Glomerular visceral epithelial cell (primary cell): ENCODE measurements at regions not wholly inside any gene's neighbourhood (a gene's known extent, or its start where the extent isn't known, plus 50 kb on each side); places are given as distances from the start of the nearest gene placed in this dataset.
"Not testable (repeated sequence)": the region's sequence is repeated elsewhere in the genome, so short reads cannot be mapped to it uniquely, and the experiment has no call there.

Source experiments
- DNase-seq: peaks from one replicate; pipeline ENCODE4 v3.0.0-alpha.2; 2016; ENCODE audit errors: extremely low spot score

DNA sequence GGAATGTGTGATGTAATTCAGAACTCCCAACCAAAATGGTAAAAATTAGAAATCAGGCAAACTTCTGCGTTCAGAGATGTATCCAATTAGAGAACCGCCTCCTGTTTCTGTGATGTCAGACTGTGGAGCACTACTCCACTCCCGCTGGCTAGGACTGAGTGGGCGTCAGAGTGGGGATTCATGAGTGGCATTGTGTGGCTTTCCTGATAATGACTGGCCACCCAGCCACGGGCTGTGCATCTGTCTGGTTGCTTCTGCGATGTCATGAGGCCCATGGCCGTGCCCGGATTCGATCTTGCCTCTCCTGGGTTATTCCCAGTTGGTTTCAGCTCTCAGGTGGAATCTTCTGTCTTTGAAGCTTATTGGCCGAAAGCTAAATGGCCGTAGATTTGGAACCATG lies 87.1 kb upstream of the KCNA1 start:
- no peak for DNase-seq

DNA sequence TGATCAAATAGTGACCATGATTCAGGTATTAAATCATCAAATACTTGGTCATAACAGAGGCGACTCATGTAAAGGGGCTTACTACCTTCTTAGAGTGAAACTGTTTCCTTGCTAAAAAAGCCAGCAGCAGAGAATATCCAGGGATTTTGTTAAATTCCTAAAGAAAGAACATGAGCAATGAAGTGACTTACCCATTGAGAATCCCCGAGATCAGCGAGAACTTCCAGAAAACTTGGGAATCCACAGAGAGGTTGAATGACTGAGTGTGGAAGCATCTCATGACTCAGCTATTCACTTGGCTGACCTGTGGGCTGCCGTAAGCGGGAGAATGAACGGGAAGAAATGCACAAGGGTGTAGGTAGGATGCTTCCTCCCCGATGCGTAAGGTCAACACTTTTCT lies 85.3 kb upstream of the KCNA1 start:
- peak; percentile 65 for DNase-seq

DNA sequence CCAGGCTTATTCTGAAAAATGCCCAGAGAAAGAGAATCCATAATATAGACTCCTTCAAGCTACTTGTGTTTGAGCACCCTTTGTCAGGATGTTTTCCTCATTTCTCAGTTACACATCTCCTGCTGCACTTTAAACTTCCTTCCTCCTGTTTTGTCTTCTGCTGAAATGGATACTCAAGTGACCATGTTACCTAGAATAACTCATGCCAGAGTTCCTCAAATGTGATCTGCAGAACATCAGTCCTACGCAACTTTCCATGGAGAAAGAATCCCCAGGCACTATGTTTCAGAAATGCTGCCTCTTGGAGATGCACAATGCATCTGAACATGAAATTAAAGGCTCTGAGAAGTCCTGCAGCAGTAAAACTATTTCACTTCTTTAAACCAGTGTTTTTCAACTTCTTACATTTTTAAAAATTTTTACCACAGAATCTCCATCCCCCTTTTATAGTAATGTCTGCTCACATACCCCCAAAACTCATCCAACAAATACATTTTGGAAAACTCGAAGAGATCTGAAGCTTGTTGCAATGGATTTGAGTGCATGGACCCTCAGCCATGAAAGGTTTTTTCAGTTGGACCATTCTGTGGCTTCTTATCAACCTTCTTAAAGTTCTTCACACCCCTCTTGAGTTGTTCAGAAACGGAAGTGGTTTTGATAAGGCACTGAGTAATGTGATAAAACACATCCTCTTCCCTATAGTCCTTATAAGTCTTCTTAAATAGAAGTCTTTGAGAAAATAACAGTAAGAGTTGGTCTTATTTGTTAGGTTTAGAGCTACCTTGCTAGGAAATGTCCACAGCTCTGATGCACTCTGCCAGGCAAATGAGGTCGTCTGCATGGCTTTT lies 84.5 kb upstream of the KCNA1 start:
- DNase-seq = no peak

DNA sequence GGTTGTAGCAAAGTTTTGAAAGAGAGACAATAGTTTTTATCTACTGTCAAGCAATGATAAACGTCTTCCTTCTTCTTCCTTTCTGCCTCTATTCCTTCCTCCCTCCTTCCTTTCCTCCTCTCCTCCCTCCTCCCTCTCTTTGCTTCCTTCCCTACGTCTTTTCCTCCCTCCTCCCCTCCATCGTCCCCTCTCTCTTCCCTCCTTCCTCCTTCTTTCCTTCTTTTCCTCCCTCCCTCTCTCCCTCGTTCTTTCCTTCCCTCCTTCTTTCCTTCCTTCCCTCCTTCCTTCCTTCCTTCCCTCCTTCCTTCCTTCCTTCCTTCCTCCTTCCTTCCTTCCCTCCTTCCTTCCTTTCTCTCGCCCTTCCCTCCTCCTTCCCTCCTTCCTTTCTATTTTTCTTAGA lies 82.8 kb upstream of the KCNA1 start:
- DNase-seq = no peak

DNA sequence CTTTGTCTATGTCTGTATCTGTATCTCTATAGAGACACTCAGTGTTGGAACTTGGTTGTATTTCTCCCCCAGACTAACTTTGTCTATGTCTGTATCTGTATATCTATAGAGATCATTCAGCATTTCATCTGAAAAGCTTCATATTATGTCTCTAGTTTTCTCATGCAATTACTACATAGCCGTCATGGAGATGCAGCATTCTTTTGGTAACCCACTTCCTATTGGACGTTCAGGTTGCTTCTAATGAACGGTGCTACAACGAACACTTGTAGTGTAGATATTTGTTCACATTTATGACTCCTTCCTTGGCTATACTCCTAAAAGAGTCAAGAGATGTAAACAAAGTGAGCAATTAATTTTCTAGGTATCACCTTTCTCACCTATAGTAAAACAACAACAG lies 81.5 kb upstream of the KCNA1 start:
- no peak for DNase-seq

DNA sequence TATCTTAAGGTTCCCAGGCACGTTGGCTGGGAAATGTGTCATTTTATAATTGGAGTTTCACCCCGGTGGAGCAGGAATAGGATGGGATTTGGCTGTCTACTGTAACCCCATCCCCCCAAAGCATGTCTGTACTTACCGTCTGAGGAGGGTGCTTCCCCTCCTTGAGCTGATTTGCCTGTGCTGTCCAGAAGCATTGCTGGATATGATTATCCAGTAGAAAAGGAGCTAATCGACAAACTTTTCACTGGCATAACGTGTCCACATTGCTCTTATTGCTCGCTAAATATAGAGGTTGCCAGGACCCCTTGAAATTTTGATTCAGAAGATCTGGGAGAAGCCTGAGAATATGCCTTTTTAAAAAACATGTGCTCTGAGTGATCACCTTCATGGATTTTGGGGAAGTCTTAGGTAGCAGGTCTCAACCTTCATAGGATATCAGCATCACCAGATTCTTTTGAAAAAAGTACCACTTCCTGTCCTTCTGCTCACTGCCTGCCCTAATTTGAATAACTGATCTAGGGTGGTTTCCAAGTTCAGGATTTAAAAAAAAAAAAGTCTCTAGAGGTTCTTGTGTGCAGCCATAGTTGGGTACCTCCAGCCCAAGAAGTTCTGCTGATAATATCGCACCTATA lies 80.4 kb upstream of the KCNA1 start:
- DNase-seq = no peak

DNA sequence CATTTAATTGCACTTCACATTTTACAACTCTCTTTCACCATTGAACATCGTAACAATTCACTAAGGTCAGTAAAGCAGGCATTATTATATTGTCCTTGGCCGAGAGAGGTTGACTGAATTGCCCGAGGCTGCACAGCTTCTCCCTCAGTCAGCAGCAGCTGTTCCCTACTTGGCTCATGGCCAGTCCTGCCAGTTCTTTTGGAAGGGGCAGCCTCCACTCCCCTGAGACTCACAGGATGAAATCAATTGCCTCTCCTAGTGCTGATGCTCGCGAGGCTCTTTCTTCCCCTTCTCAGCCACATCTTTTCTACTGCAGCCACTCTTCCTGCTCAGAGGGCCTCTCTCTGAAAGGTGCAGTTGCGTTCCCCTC lies 79.9 kb upstream of the KCNA1 start:
- no peak for DNase-seq

DNA sequence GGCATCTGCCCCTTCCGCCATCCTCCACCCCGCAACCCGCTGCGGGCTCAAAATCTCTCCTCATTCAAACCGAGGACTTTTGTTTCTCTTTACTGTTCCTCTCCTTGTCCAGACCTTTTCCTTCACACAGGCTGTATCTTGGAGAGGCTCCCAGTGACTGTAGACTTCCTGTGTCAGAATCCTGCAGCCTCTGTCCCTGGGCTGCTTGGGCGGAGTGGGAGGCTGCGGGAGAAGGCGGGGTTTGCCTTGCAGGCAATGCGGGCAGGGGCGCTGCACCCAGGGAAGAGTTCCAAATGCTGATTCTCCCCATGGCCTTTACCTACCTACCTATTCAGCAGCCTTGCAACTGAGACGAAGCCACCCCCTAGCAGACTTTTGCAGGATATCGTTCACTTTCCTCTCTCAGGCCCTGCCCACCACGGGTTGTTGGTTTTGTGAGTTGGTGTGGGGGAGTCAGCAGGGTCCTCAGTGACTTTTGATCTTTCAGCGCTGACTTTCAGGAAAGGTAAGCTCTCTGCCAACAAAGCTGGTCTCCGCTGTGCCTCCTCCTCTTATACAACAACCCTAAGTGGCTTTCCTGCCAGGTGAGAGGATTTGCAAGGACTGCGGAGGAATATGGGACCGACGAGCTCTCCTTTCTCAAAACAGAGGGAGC lies 79.0 kb upstream of the KCNA1 start:
- no peak for DNase-seq

DNA sequence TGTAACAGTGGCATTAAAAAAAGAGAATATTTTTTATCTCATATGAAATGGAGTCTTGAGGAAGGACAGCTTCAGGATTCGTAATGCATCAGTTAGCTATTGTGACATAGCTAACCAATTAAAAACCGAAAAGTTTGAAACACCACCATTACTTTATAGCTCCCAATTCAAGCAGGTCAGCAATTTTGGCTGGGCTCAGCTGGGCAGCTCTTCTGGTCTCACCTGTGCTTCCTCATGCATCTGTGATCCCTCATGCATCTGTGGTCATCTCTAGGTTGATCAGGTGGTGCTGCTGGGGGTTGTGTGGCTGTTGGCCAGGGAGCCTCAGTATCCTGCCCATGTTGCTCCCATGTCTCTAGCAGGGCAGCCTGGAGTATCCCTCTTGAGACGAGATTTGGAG lies 76.7 kb upstream of the KCNA1 start:
- no peak for DNase-seq

DNA sequence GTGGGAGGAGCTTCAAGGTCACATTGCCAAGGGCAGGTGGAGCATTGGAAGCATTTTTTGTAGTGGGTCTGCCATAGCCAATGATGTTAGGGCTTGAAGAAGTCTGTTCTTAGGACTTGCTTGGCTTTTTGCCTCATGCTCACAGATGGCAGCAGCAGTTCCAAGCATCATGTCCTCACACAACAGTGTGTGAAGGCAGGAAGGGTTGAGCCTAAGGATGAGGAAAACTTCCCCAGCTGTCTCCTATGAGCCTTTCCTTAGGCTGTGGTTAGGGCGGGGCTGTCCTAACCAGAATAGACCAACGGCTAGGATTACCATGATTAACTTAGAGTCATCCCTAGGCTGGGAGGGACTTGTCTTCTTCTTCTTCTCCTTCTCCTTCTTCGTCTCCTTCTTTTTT lies 76.2 kb upstream of the KCNA1 start:
- no peak for DNase-seq

DNA sequence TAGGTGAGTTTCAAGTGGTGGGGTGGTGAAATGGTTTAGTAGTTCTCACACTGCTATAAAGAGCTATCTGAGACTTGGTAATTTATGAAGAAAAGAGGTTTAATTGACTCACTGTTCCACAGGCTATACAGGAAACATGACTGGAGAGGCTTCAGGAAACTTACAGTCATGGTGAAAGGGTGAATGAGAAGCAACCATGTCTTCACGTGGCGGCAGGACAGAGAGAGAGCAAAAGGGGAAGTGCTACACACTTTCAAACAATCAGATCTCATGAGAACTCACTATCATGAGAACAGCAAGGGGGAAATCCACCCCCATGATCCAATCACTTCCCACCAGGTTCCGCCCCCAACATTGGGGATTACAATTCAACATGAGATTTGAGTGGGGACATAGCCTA lies 67.3 kb upstream of the KCNA1 start:
- not testable (repeated sequence) for DNase-seq

DNA sequence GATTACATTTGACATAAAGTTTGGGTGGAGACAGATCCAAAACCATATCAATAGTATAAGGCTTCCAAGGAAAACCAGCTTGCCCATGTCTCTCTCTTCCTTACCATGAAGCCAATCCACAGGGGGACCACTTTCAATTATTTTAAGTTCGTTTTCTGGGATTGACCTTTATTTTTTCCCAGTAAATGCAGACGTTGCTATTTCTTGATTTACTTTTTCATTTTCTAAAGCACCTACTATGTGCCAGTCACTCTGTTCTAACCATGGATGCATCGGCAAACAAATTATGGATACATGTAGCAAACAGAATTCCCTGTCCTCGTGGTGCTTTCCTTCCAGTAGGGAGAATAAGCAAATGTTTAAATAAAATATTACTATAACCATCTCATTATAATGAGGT lies 65.8 kb upstream of the KCNA1 start:
- no peak for DNase-seq

DNA sequence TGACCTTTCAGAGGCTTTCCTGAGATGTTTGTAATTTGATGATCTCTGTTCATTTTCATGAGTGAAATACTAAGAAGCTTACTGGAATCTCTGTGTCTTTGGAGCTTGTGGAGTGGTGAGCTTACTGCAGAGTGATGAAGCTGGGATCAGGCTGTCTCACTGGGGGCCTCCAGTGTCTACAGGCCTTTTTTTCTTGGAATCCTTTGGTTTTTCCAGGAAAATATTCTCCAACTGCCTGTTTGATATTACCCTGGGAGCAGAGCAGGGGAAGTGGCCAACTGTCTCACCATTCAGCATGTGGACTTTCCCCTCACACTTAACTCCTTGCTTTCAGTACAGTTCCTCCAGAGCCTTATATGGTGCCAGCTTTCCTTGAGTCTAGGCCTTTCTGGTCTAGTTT lies 62.0 kb upstream of the KCNA1 start:
- no peak for DNase-seq

DNA sequence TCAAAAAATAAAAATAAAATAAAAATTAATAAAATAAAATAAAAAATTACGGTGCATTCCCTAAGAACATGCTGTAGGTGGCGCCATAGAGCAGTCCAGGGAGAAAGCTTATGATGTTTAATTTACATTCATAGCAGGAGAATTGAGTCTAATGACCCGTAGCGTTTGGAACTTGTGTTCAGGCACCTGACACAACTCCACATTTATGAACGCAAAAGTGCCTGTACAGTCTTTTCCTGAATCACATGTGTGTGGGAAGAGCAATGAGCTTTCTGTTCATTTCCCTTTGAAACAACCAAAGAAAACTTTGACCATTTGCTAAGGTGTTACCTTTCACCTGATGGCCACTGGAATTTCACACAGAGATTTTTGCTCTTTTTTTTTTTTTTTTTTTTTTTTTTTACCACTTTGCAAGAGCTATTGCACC lies 60.6 kb upstream of the KCNA1 start:
- peak; percentile 30 for DNase-seq

DNA sequence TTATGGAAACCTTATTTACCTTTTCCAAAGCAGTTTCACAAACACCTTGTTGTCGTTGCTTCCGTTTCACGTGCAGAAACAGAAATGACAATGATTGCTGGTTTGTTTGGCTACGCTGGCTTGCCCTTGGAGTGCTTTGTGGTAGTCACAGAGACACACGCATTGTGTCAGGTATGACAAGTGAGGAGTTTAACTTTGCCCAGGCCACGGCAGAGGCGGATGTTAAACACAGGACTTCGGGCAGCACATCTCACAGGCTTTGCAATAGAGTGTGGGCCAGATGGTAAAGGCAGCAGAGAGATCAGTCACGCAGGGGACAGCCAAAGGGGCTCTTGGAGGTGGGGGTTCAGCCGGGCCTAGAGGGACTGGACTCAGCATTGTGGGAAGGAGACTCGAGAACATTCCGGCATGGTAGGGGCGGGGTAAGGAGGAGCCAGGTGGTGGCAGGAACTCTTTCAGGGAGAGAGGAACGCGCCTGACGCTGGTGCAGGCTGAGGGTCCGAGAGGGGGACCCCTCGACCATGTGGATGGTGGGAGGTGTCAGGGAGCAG lies 59.8 kb upstream of the KCNA1 start:
- no peak for DNase-seq

DNA sequence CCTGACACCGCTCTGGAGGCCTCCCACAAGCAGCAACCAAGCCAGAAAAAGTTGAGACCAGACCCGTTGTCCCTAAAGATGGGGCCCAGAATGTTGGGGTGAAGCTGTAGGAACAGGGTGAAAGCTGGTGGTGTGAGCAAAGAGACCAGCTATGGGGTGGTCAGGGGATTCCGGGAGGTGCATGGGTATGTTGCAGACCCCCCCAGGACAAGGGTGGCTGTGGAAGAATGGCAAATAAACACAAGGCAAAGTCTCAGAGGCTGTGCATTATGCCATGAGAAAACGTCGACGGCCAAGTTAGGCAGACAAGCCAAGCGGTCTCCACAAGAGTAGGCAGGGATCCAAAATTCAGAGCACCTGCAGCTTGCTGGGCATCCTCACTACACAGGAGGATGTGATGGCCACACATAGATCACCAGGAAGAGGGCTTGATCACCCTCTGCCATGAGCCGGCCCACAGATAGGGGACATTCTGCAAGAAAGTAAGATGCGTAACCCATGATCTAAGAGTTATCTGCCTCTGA lies 58.8 kb upstream of the KCNA1 start:
- DNase-seq = no peak

DNA sequence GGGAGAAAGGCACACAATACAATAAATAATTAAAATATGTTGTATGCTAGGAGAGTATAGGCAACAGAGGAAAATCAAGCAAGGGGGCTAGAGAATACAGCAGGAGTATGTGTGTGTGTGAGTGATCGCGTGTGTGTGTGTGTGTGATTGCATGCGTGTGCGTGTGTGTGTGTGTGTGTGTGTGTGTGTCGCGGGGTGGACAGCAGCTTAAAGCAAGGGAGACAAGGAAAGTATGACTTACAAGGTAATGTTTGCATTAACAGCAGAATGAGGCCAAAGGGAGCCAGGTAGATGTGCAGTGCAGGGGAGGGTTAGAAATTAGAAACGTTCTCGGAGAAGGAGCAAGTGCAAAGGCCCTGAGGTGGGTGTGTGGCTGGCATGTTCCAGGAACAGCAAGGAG lies 57.4 kb upstream of the KCNA1 start:
- DNase-seq = no peak

DNA sequence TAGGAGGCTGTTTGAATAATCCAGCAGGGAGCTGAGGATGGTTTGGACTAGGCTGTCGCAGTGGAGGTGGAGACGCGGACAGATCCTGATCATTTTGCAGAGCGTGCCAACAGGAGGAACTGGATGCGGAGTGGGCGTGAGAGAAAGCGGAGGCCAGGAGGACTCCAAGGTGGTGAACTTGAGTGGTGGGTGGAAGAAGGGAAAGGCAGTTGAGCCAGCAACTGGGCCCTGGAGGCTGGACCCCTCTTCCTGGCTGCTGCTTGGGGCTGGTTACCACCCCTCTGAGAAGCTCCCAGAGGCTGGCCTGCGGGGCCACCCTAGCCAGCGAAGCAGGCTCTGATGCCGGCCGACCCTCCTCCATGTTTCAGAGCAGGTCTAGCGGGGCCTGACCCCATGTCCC lies 56.8 kb upstream of the KCNA1 start:
- DNase-seq = no peak

DNA sequence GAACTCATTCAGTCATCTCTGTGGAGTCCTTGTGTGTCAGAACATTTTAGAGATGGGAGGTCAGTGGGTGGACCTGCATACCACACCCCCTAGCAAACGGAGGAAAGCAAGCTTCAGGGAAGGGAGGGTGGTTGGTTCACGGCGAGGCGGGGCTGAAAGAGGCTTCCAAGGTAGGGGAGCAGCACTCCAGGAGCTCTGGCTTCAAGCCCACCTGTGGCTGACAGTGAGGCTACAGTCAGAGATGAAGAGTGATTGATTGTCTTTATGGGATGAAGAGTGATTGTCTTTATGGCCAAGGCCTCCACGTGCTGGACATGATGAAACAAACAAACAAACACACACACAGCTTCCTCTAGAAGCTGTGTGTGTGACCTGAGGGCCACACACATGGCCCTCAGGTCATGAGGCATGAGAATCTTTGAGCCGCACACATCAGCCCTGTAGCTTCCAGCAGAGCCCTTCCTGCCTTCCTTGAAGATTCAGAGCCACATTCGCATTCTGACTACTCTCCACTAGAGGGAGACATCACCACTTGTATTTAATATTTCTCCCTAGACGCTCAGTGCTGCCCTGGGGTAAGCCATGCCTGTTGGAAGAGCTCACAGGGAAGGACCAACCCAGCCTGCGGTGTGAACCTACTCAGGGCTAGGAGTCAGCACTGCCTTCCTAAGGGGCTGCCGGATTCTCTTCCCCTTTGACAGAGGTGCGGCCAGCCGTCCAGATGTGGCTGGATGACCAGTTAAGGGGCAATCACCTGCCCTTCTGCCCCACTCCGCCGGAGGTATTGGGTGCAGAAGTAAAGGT lies 54.4 kb upstream of the KCNA1 start:
- DNase-seq = peak; percentile 73

DNA sequence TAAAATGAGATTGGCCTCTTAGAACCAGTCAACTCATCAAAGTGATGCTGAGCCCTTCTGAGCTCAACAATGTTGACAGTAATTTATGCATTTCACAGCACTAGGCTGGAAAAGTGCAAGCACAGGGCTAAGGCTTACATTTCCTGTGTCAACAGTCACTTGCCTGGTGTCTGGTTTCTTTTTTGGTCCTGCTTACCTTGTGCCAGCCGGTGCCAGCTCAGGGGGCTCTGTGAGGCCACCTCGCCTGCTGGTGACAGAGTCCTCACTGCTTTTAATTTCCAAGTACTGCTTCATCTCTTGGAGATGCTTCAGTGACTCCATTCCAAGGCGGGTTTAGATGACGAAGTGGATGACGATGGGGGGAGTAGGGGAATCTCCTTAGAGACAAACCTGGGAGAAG lies 53.1 kb upstream of the KCNA1 start:
- DNase-seq = no peak

DNA sequence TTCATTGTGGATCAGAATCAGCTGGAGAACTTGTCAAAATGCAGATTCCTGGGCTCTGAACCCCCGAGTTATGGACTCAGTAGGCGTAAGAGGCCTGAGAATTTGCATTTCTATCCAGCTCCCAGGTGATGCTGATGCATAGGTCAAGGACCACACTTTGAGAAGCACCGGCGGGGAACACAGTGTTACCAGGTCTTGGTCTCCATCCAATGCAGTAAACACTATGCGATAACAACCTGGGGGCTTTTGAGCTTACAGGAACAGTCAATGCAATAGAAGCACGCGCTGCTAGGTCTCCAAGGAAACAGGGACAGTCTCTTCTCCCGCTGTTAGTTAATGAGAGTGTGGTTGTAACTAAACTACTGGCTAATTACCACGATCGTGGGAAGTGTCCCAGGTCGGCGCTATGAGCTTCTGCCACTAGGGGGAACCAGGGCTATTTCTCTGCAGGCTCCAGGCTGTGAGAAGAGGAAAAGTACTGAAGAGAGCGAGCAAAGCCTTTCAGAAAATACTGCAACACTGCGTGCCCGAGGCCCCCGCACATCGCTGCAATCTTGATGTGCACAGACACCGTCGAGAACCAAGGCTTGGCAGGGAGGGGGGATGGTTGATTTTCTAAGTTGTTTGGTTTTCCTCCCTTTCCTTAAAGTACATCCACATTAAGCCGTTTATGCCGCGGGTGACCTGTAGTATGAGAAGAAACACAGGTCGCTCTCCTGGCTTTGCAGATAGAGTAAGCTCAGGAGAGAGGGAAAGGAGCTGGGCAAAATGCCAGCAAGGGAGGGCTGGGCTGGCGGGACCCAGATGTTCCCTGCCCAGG lies 52.0 kb upstream of the KCNA1 start:
- peak; percentile 47 for DNase-seq
